ENCODE measurements at regions not wholly inside any gene's neighbourhood (a gene's known extent, or its start where the extent isn't known, plus 50 kb on each side); places are given as distances from the start of the nearest gene placed in this dataset.

DNA sequence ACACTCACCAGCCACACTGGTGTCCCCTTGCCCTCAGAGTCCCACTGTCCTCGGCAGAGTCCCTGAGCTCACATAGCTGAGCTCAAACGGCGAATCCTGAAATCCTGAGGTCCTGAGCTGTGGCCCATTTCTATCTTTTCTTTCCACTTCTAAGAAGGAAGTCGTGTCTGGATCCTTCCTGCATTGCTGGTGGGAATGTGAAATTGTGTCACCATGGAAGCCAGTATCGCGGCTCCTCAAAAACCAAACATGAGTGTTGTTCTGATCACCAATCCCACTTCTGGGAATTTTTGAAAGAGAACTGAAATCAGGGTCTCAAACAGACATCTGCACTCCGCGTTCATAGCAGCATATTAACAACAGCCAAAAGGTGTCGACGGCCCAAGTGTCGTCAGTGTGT lies 244.7 kb downstream of the EIPR1 start:
- Histone ChIP-seq H3K4me1 (no peaks in the 10 kb centered on the region), H3K27me3 (peaks cover 0 to 29% (median 2%) of the 10 kb centered on the region in 4 donors), H3K36me3 (no peaks in the 10 kb centered on the region), H3K9me3 (peaks cover 0 to 10% (median 2%) of the 10 kb centered on the region in 4 donors), H3K4me3 (no peak overlapping the region), H3K27ac (replicated peaks in 1 of 4) (no peak overlapping the region)
- TF ChIP-seq POLR2AphosphoS5 (IDR thresholded peaks at IDR 0.05) (no peak), EP300 (IDR thresholded peaks at IDR 0.05) (no peak), POLR2A (IDR thresholded peaks at IDR 0.05; ENCODE audit: low read depth) (no peak)
- TF ChIP-seq, protein P1, sequence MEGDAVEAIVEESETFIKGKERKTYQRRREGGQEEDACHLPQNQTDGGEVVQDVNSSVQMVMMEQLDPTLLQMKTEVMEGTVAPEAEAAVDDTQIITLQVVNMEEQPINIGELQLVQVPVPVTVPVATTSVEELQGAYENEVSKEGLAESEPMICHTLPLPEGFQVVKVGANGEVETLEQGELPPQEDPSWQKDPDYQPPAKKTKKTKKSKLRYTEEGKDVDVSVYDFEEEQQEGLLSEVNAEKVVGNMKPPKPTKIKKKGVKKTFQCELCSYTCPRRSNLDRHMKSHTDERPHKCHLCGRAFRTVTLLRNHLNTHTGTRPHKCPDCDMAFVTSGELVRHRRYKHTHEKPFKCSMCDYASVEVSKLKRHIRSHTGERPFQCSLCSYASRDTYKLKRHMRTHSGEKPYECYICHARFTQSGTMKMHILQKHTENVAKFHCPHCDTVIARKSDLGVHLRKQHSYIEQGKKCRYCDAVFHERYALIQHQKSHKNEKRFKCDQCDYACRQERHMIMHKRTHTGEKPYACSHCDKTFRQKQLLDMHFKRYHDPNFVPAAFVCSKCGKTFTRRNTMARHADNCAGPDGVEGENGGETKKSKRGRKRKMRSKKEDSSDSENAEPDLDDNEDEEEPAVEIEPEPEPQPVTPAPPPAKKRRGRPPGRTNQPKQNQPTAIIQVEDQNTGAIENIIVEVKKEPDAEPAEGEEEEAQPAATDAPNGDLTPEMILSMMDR (IDR thresholded peaks at IDR 0.05), result no peak
- intact Hi-C loops (cut with DNase I), result no loop called here
- DNase-seq (ENCODE audit: extremely low spot score), result no peak
- 81% methylated on average over 11 of the region's 11 CpGs for WGBS

DNA sequence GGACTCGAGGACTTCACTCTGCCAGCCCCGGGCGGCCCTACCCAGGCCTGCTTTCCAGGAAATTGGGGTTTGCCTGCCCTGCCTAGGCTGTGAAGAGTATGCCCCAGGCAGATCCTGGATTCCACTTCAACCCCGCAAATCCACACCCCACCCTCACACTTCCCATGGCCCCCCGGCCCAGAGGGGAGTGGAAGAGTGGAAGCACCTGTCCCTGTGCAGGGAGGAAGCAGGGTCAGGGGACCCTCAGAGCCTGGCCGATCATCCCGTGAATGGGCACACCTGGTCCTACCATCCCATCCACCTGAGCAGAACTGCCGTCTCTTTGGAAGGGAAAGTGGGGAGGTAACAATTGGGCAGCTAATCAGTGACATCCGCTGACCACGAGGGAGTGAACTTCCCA lies 245.2 kb downstream of the EIPR1 start:
- intact Hi-C loops (cut with DNase I), result no loop called here
- WGBS, result 90% methylated on average over 2 of the region's 10 CpGs
- no peak for DNase-seq (ENCODE audit: extremely low spot score)

DNA sequence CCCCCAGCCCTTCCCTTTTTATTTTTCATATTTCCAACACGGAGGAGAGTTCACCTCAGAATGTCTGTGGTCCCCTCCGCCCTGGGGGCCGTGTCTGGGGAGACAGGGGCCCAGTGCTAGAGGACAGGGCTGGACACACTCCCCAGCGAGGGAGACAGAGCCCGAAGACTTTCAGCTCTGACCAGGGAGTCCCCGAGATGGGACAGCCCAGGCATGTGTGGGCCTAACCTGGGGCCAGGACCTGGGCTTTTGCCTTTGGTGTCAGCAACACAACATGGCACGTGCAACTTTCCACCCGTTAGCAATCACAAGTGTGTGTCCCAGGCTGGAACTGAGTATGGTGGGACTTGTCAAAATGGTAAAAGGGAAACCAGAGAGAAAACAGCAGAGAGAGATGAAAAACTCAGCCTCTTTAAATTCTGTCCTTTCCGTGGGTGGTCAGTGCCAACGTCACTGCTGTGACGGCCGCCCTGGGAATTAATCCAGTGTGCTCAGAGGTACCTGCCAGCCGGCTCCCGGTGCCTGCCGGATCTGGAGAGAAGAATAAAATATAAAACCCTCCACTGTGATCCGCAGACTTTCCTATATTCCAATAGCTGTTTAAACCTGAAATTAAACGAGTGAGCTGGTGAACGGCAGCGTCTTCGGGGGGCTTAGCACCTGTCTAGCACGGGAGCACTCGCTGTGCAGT lies 245.8 kb downstream of the EIPR1 start:
- intact Hi-C loops (cut with DNase I), result no loop called here
- H3K4me1 ChIP-seq, result peaks cover 0 to 3% (median 0%) of the 10 kb centered on the region in 4 donors
- peaks cover 0 to 29% (median 2%) of the 10 kb centered on the region in 4 donors for H3K27me3 ChIP-seq
- no peaks in the 10 kb centered on the region for H3K36me3 ChIP-seq
- no peak overlapping the region for H3K4me3 ChIP-seq
- 59% methylated on average over 21 of the region's 22 CpGs for WGBS
- peaks cover 0 to 10% (median 2%) of the 10 kb centered on the region in 4 donors for H3K9me3 ChIP-seq
- DNase-seq (ENCODE audit: extremely low spot score), result no peak
- TF ChIP-seq, protein P1 (IDR thresholded peaks at IDR 0.05), result no peak
- TF ChIP-seq EP300 (IDR thresholded peaks at IDR 0.05) (no peak), POLR2AphosphoS5 (IDR thresholded peaks at IDR 0.05) (no peak), POLR2A (IDR thresholded peaks at IDR 0.05; ENCODE audit: low read depth) (no peak)
- H3K27ac ChIP-seq (replicated peaks in 1 of 4), result no peak overlapping the region

More for the DNA sequence above, 245.2 kb downstream of the EIPR1 start:
- Histone ChIP-seq H3K9me3 (peaks cover 0 to 10% (median 2%) of the 10 kb centered on the region in 4 donors), H3K4me1 (no peaks in the 10 kb centered on the region), H3K4me3 (no peak overlapping the region), H3K36me3 (no peaks in the 10 kb centered on the region), H3K27me3 (peaks cover 0 to 29% (median 2%) of the 10 kb centered on the region in 4 donors), H3K27ac (replicated peaks in 1 of 4) (no peak overlapping the region)
- no peak for TF ChIP-seq POLR2A (IDR thresholded peaks at IDR 0.05; ENCODE audit: low read depth)
- no peak for TF ChIP-seq POLR2AphosphoS5 (IDR thresholded peaks at IDR 0.05)
- TF ChIP-seq, protein P1 (IDR thresholded peaks at IDR 0.05), result no peak
- TF ChIP-seq EP300 (IDR thresholded peaks at IDR 0.05), result no peak

DNA sequence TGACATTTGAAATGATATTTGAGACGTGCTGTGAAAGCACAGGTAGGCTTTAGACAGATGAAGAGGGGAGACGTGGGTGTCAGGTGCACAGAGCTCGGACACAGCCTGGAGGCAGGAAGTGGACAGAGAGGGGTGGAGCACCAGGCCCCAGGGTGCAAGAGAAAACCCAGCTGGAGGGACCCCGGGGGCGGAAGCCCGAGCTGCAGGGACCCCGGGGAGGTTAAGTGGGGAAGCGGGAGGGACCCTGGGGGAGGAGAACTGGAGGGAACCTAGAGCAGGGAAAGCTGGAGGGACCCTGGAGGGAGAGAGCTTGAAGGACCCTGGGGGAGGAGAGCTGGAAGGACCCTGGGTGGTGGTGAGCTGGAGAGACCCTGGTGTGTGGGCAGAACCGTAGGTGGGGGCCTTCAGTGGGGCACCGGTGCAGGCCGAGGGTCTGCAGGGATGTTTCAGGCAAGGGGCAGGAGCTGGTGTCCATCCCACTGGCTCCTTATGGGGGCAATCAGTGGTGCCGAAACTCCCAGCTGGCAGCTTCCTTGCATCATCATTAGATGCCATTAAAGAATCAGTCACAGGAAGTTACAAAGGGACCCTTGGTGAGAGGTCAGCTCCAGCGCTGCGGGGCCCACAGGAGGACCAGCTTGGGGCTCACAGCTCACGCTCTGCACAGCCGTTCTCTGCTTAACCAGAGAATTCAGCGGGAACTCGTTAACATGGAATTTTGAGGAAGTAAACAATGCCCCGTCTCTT lies 246.6 kb downstream of the EIPR1 start:
- TF ChIP-seq, protein P1 (IDR thresholded peaks at IDR 0.05), result no peak
- TF ChIP-seq POLR2AphosphoS5 (IDR thresholded peaks at IDR 0.05), result no peak
- TF ChIP-seq POLR2A (IDR thresholded peaks at IDR 0.05; ENCODE audit: low read depth), result no peak
- TF ChIP-seq EP300 (IDR thresholded peaks at IDR 0.05), result no peak
- WGBS, result 59% methylated on average over 18 of the region's 19 CpGs
- DNase-seq (ENCODE audit: extremely low spot score), result no peak
- Histone ChIP-seq H3K27me3 (peaks cover 0 to 29% (median 2%) of the 10 kb centered on the region in 4 donors), H3K9me3 (peaks cover 0 to 10% (median 2%) of the 10 kb centered on the region in 4 donors), H3K4me1 (peaks cover 0 to 3% (median 0%) of the 10 kb centered on the region in 4 donors), H3K27ac (replicated peaks in 1 of 4) (no peak overlapping the region), H3K36me3 (no peaks in the 10 kb centered on the region), H3K4me3 (no peak overlapping the region)
- intact Hi-C loops (cut with DNase I), result no loop called here
